HCT116 (cell line): ENCODE measurements at regions not wholly inside any gene's neighbourhood (a gene's known extent, or its start where the extent isn't known, plus 50 kb on each side); places are given as distances from the start of the nearest gene placed in this dataset.

Source experiments
- ATAC-seq: fragments of 200-7000 bp; cut with Tn5 transposase; 2 replicates; pipeline ENCODE4 v1.9.1; 2020; ENCODE audit warnings: mild to moderate bottlenecking, moderate library complexity
- BruUV-seq: library from RNA; stranded (reverse); fragments of 400-500 nt; replicated peaks from 2 replicates; lab custom pipeline; 2021; lab: Mats Ljungman, UMichigan
- CTCF ChIA-PET: fragments of 300-600 bp; sonication (Branson Sonifier 250); formaldehyde crosslinking; loops from one replicate; lab custom pipeline; 2021; ENCODE audit warnings: antibody characterized with exemption; lab: Charles Lee
- POLR2A ChIA-PET: fragments of 300-600, 350-600 bp; sonication (Branson Sonifier 250); formaldehyde crosslinking; loops from one replicate; lab custom pipeline; 2021; ENCODE audit warnings: antibody characterized with exemption; lab: Charles Lee
- RAD21 ChIA-PET, 2 experiments: fragments of 300-600 bp; sonication (Branson Sonifier 250); formaldehyde crosslinking; loops; one replicate each; lab custom pipeline; 2023; ENCODE audit warnings: low total read pairs in 2 of 2; ENCODE audit not compliant: uncharacterized antibody in 2 of 2, unreplicated experiment in 2 of 2, low non-redundant PET in 1 of 2; lab: Charles Lee
- DNase-seq: peaks from one replicate; pipeline ENCODE4 v3.0.0-alpha.2; 2010; ENCODE audit warnings: low read depth, low spot score
- H2AFZ ChIP-seq: fragments of 200-600 bp; shearing (Covaris generic), sonication (generic); 2 replicates; pipeline ENCODE4 v1.6.1; 2017; ENCODE audit warnings: low read depth, mixed run types, mixed read lengths, antibody characterized with exemption, low read length; ENCODE audit not compliant: poor library complexity, severe bottlenecking
- H3K27ac ChIP-seq: 2 replicates; pipeline ENCODE4 v1.5.1; 2012; ENCODE audit warnings: low read depth, low read length
- H3K27me3 ChIP-seq: fragments of 200-600 bp; sonication (generic); 2 replicates; pipeline ENCODE4 v1.6.1; 2016; ENCODE audit warnings: mixed run types, low read length, mixed read lengths; ENCODE audit not compliant: insufficient read depth
- H3K36me3 ChIP-seq, 2 experiments: fragments of 200-500 bp in 1 of 2; fragments of 200-600 bp in 1 of 2; sonication (Bioruptor generic) in 1 of 2; sonication (generic) in 1 of 2; 2 replicates each; pipeline versions ENCODE4 v1.5.1 to v1.6.1; 2014 to 2016; ENCODE audit warnings: low read length in 2 of 2, inconsistent platforms in 1 of 2, mixed read lengths in 1 of 2, mixed run types in 1 of 2; ENCODE audit not compliant: insufficient read depth in 2 of 2, control insufficient read depth in 1 of 2
- H3K4me1 ChIP-seq, 2 experiments: fragments of 200-600 bp in 1 of 2; sonication (generic) in 1 of 2; 2 replicates each; pipeline versions ENCODE4 v1.5.1 to v1.6.1; 2012 to 2017; ENCODE audit warnings: low read length in 2 of 2, inconsistent platforms in 1 of 2, mild to moderate bottlenecking in 1 of 2, mixed read lengths in 1 of 2, mixed run types in 1 of 2, moderate library complexity in 1 of 2; ENCODE audit not compliant: insufficient read depth in 2 of 2, control insufficient read depth in 1 of 2
- H3K4me2 ChIP-seq: fragments of 200-600 bp; sonication (generic); 2 replicates; pipeline ENCODE4 v1.6.1; 2017; ENCODE audit warnings: mixed run types, low read length, mixed read lengths
- H3K4me3 ChIP-seq, 2 experiments: fragments of 200-600 bp in 1 of 2; sonication (generic) in 1 of 2; replicated peaks in 1 of 2; 2 replicates each; pipeline ENCODE4 v1.5.1; 2011 to 2016; ENCODE audit warnings: low read length in 2 of 2, control low read depth in 1 of 2, low read depth in 1 of 2, mild to moderate bottlenecking in 1 of 2, mixed read lengths in 1 of 2, mixed run types in 1 of 2
- H3K79me2 ChIP-seq: fragments of 200-600 bp; sonication (generic); 2 replicates; pipeline ENCODE4 v1.6.1; 2017; ENCODE audit warnings: mild to moderate bottlenecking, mixed run types, low read length, moderate library complexity, mixed read lengths; ENCODE audit not compliant: insufficient read depth
- H3K9ac ChIP-seq: fragments of 200-600 bp; sonication (generic); 2 replicates; pipeline ENCODE4 v1.6.1; 2016; ENCODE audit warnings: low read length, mixed read lengths
- H3K9me2 ChIP-seq: fragments of 200-600 bp; sonication (generic), shearing (Covaris generic); 2 replicates; pipeline ENCODE4 v1.6.1; 2017; ENCODE audit warnings: mixed run types, mild to moderate bottlenecking, moderate library complexity; ENCODE audit not compliant: insufficient read depth
- H3K9me3 ChIP-seq, 2 experiments: fragments of 200-500 bp in 1 of 2; fragments of 200-600 bp in 1 of 2; sonication (Bioruptor generic) in 1 of 2; sonication (generic) in 1 of 2; 2 replicates each; pipeline ENCODE4 v1.6.1; 2014 to 2017; ENCODE audit warnings: low read length in 2 of 2, mixed read lengths in 2 of 2, inconsistent platforms in 1 of 2, low read depth in 1 of 2, mild to moderate bottlenecking in 1 of 2, mixed run types in 1 of 2, moderate library complexity in 1 of 2; ENCODE audit not compliant: control insufficient read depth in 1 of 2, insufficient read depth in 1 of 2
- H4K20me1 ChIP-seq: fragments of 200-600 bp; sonication (generic), shearing (Covaris generic); 2 replicates; pipeline ENCODE4 v1.6.1; 2017; ENCODE audit warnings: mixed run types, mild to moderate bottlenecking, moderate library complexity; ENCODE audit not compliant: insufficient read depth
- CBX3 ChIP-seq: IDR thresholded peaks from 2 replicates; pipeline ENCODE4 v1.6.1; 2012; ENCODE audit warnings: low read depth
- CEBPB ChIP-seq: IDR thresholded peaks from 2 replicates; pipeline ENCODE4 v1.6.1; 2012; ENCODE audit warnings: low read depth
- EZH2phosphoT487 ChIP-seq: fragments of 200-600 bp; IDR thresholded peaks from 2 replicates; pipeline ENCODE4 v1.6.1; 2018; ENCODE audit warnings: antibody characterized with exemption, borderline replicate concordance
- JUND ChIP-seq: IDR thresholded peaks from 2 replicates; pipeline ENCODE4 v1.6.1; 2012
- MAX ChIP-seq: IDR thresholded peaks from 2 replicates; pipeline ENCODE4 v1.6.1; 2012
- POLR2AphosphoS5 ChIP-seq: IDR thresholded peaks from 2 replicates; pipeline ENCODE4 v1.6.1; 2011; ENCODE audit warnings: mild to moderate bottlenecking, low read depth, low read length, moderate library complexity
- RAD21 ChIP-seq: IDR thresholded peaks from 2 replicates; pipeline ENCODE4 v1.6.1; 2012; ENCODE audit warnings: low read depth, mild to moderate bottlenecking
- SRF ChIP-seq: IDR thresholded peaks from 2 replicates; pipeline ENCODE4 v1.6.1; 2012; ENCODE audit warnings: low read depth
- TCF7L2 ChIP-seq: IDR thresholded peaks from 2 replicates; pipeline ENCODE4 v1.7.0; 2011; ENCODE audit warnings: borderline replicate concordance, inconsistent platforms; ENCODE audit not compliant: insufficient read depth, insufficient read length; ENCODE audit errors: extremely low read depth
- YY1 ChIP-seq: IDR thresholded peaks from 2 replicates; pipeline ENCODE4 v1.6.1; 2011; ENCODE audit warnings: low read length, low read depth, moderate library complexity, mild to moderate bottlenecking; ENCODE audit not compliant: insufficient replicate concordance; ENCODE audit errors: extremely low read depth
- ZFX ChIP-seq: fragments of 450-650 bp; IDR thresholded peaks from 2 replicates; pipeline ENCODE4 v1.6.1; 2017
- ZNF274 ChIP-seq: fragments of 200-500 bp; sonication (Bioruptor generic); IDR thresholded peaks from 2 replicates; pipeline ENCODE4 v1.6.1; 2014; ENCODE audit warnings: mild to moderate bottlenecking, low read depth, low read length, inconsistent platforms
- intact Hi-C: fragments of 100-400 bp; cut with micrococcal nuclease; formaldehyde crosslinking; loops from 2 replicates; pipeline ENCODE4 v1.10.0; 2022
- TF ChIP-seq, protein P1 (sequence below): IDR thresholded peaks from 2 replicates; pipeline ENCODE4 v1.6.1; 2012
- TF ChIP-seq, protein P2 (sequence below): IDR thresholded peaks from 2 replicates; pipeline ENCODE4 v1.6.1; 2012; ENCODE audit warnings: low read depth
- TF ChIP-seq, protein P3 (sequence below): IDR thresholded peaks from 2 replicates; pipeline ENCODE4 v1.6.1; 2011; ENCODE audit warnings: mild to moderate bottlenecking, low read length, moderate library complexity; ENCODE audit not compliant: insufficient replicate concordance; ENCODE audit errors: extremely low read depth

DNA sequence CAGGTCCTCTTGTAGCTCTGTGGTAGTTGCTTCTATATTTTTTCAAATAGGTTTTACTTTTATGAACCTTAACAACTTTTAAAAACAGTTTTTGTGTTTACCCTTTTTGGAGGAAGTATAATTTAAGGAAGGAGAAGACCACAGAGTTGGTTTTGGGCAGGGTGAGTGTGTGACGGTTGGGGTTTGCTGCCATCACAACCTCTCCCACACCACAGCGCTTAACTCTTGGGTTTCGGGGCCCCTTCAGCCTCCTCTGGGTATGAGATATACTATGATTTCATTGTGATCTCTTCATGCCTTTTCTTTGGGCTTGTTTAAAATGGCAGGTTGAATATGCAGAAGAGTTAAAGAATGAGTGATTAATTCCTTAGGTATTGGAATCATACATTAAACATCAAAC is 228.7 kb upstream of the CRY1 start (continued):
- TF ChIP-seq SRF (no peak), CBX3 (no peak), JUND (no peak)

GRCh38 chr12:107325075-107325608 is 231.8 kb upstream of the CRY1 start:
- ChIA-PET RAD21 (no interaction called here), CTCF (no interaction called here), POLR2A (no interaction called here)
- Histone ChIP-seq H2AFZ (no peak overlapping the region), H3K36me3 (no peaks in the 10 kb centered on the region), H3K27me3 (no peaks in the 10 kb centered on the region), H3K4me1 (peaks cover 21 to 59% of the 10 kb centered on the region in 2 experiments), H3K27ac (no peak overlapping the region), H3K9me3 (no peaks in the 10 kb centered on the region), H4K20me1 (no peaks in the 10 kb centered on the region), H3K79me2 (peaks cover 3% of the 10 kb centered on the region; the same call in 1 of the 2 replicates), H3K4me2 (no peak overlapping the region), H3K9ac (no peak overlapping the region), H3K4me3 (no peak overlapping the region), H3K9me2 (no peaks in the 10 kb centered on the region)
- DNase-seq (no peak), ATAC-seq (no peak)
- intact Hi-C loops: no loop called here
- no TSS peak for BruUV-seq
- TF ChIP-seq, protein P1, sequence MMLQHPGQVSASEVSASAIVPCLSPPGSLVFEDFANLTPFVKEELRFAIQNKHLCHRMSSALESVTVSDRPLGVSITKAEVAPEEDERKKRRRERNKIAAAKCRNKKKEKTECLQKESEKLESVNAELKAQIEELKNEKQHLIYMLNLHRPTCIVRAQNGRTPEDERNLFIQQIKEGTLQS: no peak
- no peak for TF ChIP-seq MAX
- no peak for TF ChIP-seq ZNF274
- no peak for TF ChIP-seq EZH2phosphoT487
- TF ChIP-seq POLR2AphosphoS5: no peak
- no peak for TF ChIP-seq TCF7L2
- TF ChIP-seq ZFX: no peak
- TF ChIP-seq CEBPB: no peak
- no peak for TF ChIP-seq CBX3
- TF ChIP-seq JUND: no peak
- TF ChIP-seq, protein P2, sequence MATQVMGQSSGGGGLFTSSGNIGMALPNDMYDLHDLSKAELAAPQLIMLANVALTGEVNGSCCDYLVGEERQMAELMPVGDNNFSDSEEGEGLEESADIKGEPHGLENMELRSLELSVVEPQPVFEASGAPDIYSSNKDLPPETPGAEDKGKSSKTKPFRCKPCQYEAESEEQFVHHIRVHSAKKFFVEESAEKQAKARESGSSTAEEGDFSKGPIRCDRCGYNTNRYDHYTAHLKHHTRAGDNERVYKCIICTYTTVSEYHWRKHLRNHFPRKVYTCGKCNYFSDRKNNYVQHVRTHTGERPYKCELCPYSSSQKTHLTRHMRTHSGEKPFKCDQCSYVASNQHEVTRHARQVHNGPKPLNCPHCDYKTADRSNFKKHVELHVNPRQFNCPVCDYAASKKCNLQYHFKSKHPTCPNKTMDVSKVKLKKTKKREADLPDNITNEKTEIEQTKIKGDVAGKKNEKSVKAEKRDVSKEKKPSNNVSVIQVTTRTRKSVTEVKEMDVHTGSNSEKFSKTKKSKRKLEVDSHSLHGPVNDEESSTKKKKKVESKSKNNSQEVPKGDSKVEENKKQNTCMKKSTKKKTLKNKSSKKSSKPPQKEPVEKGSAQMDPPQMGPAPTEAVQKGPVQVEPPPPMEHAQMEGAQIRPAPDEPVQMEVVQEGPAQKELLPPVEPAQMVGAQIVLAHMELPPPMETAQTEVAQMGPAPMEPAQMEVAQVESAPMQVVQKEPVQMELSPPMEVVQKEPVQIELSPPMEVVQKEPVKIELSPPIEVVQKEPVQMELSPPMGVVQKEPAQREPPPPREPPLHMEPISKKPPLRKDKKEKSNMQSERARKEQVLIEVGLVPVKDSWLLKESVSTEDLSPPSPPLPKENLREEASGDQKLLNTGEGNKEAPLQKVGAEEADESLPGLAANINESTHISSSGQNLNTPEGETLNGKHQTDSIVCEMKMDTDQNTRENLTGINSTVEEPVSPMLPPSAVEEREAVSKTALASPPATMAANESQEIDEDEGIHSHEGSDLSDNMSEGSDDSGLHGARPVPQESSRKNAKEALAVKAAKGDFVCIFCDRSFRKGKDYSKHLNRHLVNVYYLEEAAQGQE: no peak
- TF ChIP-seq, protein P3, sequence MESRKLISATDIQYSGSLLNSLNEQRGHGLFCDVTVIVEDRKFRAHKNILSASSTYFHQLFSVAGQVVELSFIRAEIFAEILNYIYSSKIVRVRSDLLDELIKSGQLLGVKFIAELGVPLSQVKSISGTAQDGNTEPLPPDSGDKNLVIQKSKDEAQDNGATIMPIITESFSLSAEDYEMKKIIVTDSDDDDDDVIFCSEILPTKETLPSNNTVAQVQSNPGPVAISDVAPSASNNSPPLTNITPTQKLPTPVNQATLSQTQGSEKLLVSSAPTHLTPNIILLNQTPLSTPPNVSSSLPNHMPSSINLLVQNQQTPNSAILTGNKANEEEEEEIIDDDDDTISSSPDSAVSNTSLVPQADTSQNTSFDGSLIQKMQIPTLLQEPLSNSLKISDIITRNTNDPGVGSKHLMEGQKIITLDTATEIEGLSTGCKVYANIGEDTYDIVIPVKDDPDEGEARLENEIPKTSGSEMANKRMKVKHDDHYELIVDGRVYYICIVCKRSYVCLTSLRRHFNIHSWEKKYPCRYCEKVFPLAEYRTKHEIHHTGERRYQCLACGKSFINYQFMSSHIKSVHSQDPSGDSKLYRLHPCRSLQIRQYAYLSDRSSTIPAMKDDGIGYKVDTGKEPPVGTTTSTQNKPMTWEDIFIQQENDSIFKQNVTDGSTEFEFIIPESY: no peak
- TF ChIP-seq SRF: no peak
- no peak for TF ChIP-seq YY1
- no peak for TF ChIP-seq RAD21
